ENCODE measurements at regions not wholly inside any gene's neighbourhood (a gene's known extent, or its start where the extent isn't known, plus 50 kb on each side); places are given as distances from the start of the nearest gene placed in this dataset.

GRCh38 chr2:4499316-4500030, 796.1 kb downstream of the DCDC2C start:
- Histone ChIP-seq H3K4me3 (ENCODE audit: low read length, poor library complexity, severe bottlenecking) (no peak overlapping the region), H3K4me1 (ENCODE audit: insufficient read depth, low read length, poor library complexity, severe bottlenecking) (no peaks in the 10 kb centered on the region), H3K9ac (ENCODE audit: low read depth, low read length, poor library complexity, severe bottlenecking) (no peak overlapping the region), H3K9me3 (ENCODE audit: insufficient read depth, low read depth, low read length) (no peaks in the 10 kb centered on the region), H3K4me2 (ENCODE audit: low read depth, low read length, poor library complexity, severe bottlenecking) (no peak overlapping the region), H4K20me1 (ENCODE audit: insufficient read depth, low read length, poor library complexity, severe bottlenecking) (no peaks in the 10 kb centered on the region), H3K79me2 (ENCODE audit: insufficient read depth, low read length) (no peaks in the 10 kb centered on the region), H2AFZ (ENCODE audit: low read length) (no peak overlapping the region), H3K27me3 (ENCODE audit: insufficient read depth, low read length, poor library complexity, severe bottlenecking) (no peaks in the 10 kb centered on the region), H3F3A (ENCODE audit: low read depth) (no peaks in the 10 kb centered on the region), H3K9me2 (replicated peaks; ENCODE audit: low read depth, low read length) (no peaks in the 10 kb centered on the region), H3K36me3 (ENCODE audit: insufficient read depth, low read length) (no peaks in the 10 kb centered on the region)
- no peak for TF ChIP-seq CTCF (conservative IDR thresholded peaks at IDR 0.05; ENCODE audit: low read length)
- no peak for TF ChIP-seq EZH2phosphoT487 (IDR thresholded peaks at IDR 0.05; ENCODE audit: borderline replicate concordance)

- no peaks in the 10 kb centered on the region for H3K4me1 ChIP-seq (ENCODE audit: insufficient read depth, low read length, poor library complexity, severe bottlenecking)
- H3K36me3 ChIP-seq (ENCODE audit: insufficient read depth, low read length): no peaks in the 10 kb centered on the region
- no peak for TF ChIP-seq CTCF (conservative IDR thresholded peaks at IDR 0.05; ENCODE audit: low read length)
- no peak for TF ChIP-seq EZH2phosphoT487 (IDR thresholded peaks at IDR 0.05; ENCODE audit: borderline replicate concordance)
- H3K9me2 ChIP-seq (replicated peaks; ENCODE audit: low read depth, low read length): no peaks in the 10 kb centered on the region
- no peaks in the 10 kb centered on the region for H4K20me1 ChIP-seq (ENCODE audit: insufficient read depth, low read length, poor library complexity, severe bottlenecking)
- H3F3A ChIP-seq (ENCODE audit: low read depth): no peaks in the 10 kb centered on the region
- H3K27me3 ChIP-seq (ENCODE audit: insufficient read depth, low read length, poor library complexity, severe bottlenecking): no peaks in the 10 kb centered on the region
- H3K9ac ChIP-seq (ENCODE audit: low read depth, low read length, poor library complexity, severe bottlenecking): no peak overlapping the region
- no peaks in the 10 kb centered on the region for H3K79me2 ChIP-seq (ENCODE audit: insufficient read depth, low read length)
- H3K9me3 ChIP-seq (ENCODE audit: insufficient read depth, low read depth, low read length): no peaks in the 10 kb centered on the region
- H3K4me3 ChIP-seq (ENCODE audit: low read length, poor library complexity, severe bottlenecking): no peak overlapping the region
- H3K4me2 ChIP-seq (ENCODE audit: low read depth, low read length, poor library complexity, severe bottlenecking): no peak overlapping the region
- H2AFZ ChIP-seq (ENCODE audit: low read length): no peak overlapping the region
Measured at GRCh38 chr2:4501525-4501924, 798.1 kb downstream of the DCDC2C start.

DNA sequence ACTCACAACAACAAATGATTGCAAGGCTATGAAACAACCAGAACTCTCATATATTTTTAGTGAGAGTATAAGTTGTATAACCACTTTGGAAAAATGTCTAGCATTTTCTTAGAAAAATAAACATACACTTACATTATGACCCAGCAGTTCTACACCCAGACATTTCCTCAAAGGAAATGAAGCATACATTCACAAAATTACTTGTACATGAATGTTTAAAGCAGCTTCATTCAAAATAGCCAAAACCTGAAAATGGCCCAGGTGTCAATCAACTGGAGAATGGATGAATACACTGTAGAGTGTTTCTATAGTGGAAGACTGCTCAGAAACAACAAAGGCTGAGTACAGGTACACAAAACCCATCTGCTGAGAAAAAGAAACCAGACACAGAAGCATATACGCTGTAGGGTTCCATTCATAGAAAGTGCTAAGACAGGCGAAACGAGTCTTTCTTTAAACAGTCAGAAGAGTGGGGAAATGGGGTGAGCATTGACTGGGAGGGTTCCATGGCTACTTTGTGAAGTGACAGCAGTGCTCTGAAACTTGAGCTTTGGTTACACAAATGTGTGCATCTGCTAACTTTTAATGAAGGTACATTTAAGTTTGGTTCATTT, 799.0 kb downstream of the DCDC2C start:
- Histone ChIP-seq H3K9ac (ENCODE audit: low read depth, low read length, poor library complexity, severe bottlenecking) (no peak overlapping the region), H3K4me3 (ENCODE audit: low read length, poor library complexity, severe bottlenecking) (no peak overlapping the region), H4K20me1 (ENCODE audit: insufficient read depth, low read length, poor library complexity, severe bottlenecking) (no peaks in the 10 kb centered on the region), H3K36me3 (ENCODE audit: insufficient read depth, low read length) (no peaks in the 10 kb centered on the region), H3K79me2 (ENCODE audit: insufficient read depth, low read length) (no peaks in the 10 kb centered on the region), H3K27me3 (ENCODE audit: insufficient read depth, low read length, poor library complexity, severe bottlenecking) (no peaks in the 10 kb centered on the region), H3K9me2 (replicated peaks; ENCODE audit: low read depth, low read length) (no peaks in the 10 kb centered on the region), H3K9me3 (ENCODE audit: insufficient read depth, low read depth, low read length) (no peaks in the 10 kb centered on the region), H3K4me2 (ENCODE audit: low read depth, low read length, poor library complexity, severe bottlenecking) (no peak overlapping the region), H3K4me1 (ENCODE audit: insufficient read depth, low read length, poor library complexity, severe bottlenecking) (no peaks in the 10 kb centered on the region), H3F3A (ENCODE audit: low read depth) (no peaks in the 10 kb centered on the region), H2AFZ (ENCODE audit: low read length) (no peak overlapping the region)
- no peak for TF ChIP-seq EZH2phosphoT487 (IDR thresholded peaks at IDR 0.05; ENCODE audit: borderline replicate concordance)
- TF ChIP-seq CTCF (conservative IDR thresholded peaks at IDR 0.05; ENCODE audit: low read length): no peak
